ENCODE measurements at regions not wholly inside any gene's neighbourhood (a gene's known extent, or its start where the extent isn't known, plus 50 kb on each side); places are given as distances from the start of the nearest gene placed in this dataset.

- TF ChIP-seq CTCF (IDR thresholded peaks at IDR 0.05; ENCODE audit: poor library complexity) (no peak), EZH2 (IDR thresholded peaks at IDR 0.05; ENCODE audit: borderline replicate concordance) (no peak), EZH2phosphoT487 (IDR thresholded peaks at IDR 0.05; ENCODE audit: low read depth, severe bottlenecking, unreplicated experiment) (no peak)
Measured at GRCh38 chr11:49377978-49378377, 169.6 kb upstream of the FOLH1 start.
